SJCRH30 (cell line): ENCODE measurements at regions not wholly inside any gene's neighbourhood (a gene's known extent, or its start where the extent isn't known, plus 50 kb on each side); places are given as distances from the start of the nearest gene placed in this dataset.

ENCODE experiments used
- DNase-seq, 2 experiments: peaks; one replicate each; pipeline ENCODE4 v3.0.0-alpha.2; 2015 to 2020
- H3K27ac ChIP-seq: fragments of 250-450 bp; sonication (Bioruptor Pico); 2 replicates; pipeline ENCODE4 v1.5.1; 2020; ENCODE audit warnings: mild to moderate bottlenecking, moderate library complexity
- H3K27me3 ChIP-seq: fragments of 250-450 bp; sonication (Bioruptor Pico); 2 replicates; pipeline ENCODE4 v1.5.1; 2020; ENCODE audit warnings: mild to moderate bottlenecking, moderate library complexity
- H3K36me3 ChIP-seq: fragments of 250-450 bp; sonication (Bioruptor Pico); 2 replicates; pipeline ENCODE4 v1.5.1; 2020; ENCODE audit warnings: mild to moderate bottlenecking, moderate library complexity
- H3K4me1 ChIP-seq: fragments of 250-450 bp; sonication (Bioruptor Pico); 2 replicates; pipeline ENCODE4 v1.5.1; 2020; ENCODE audit warnings: mild to moderate bottlenecking, moderate library complexity
- H3K4me3 ChIP-seq: fragments of 250-450 bp; sonication (Bioruptor Pico); 2 replicates; pipeline ENCODE4 v1.5.1; 2020; ENCODE audit warnings: mild to moderate bottlenecking, moderate library complexity
- H3K9me3 ChIP-seq: fragments of 250-450 bp; sonication (Bioruptor Pico); replicated peaks from 2 replicates; pipeline ENCODE4 v1.5.1; 2020; ENCODE audit warnings: mild to moderate bottlenecking, moderate library complexity

DNA sequence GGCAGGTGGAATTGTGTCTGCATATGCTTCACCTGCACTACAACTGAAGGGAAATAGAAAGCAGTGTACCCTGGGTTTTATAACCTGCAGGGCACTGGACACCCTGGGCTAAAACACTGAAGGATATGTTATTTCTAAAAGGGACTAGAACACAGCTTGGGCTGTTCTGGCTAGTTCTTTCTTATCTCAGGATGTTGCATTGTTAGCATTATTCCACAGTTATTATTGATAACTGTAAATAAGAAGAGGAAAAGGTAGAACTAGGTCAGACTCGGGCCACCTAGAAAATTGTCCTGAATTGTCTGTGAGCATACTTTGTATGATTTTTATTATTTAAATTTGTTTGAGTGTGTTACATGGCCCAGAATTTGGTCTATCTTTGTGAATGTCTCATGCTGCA, 493.9 kb upstream of the CDH9 start:
- Histone ChIP-seq H3K27me3 (no peaks in the 10 kb centered on the region), H3K9me3 (no peaks in the 10 kb centered on the region), H3K4me1 (no peaks in the 10 kb centered on the region), H3K4me3 (no peak overlapping the region), H3K27ac (no peak overlapping the region), H3K36me3 (no peaks in the 10 kb centered on the region)
- no peak for DNase-seq

DNA sequence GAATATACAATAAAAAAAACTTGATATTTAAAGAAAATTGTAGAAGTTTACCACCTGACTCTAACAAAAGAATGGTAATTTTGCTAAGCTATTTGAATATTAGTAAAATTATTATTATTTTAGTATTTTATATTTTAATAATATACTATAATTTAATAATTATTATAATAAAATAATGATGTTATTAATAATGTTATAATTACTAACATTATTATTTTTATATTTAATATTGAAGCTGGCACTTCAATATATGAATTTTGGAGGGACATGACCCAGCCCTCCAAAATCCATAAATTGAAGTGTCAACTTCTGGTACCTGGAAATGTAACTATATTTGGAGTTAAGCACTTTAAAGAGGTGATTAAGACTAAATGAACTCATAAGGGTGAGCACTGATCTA, 486.1 kb upstream of the CDH9 start:
- H3K4me3 ChIP-seq = no peak overlapping the region
- no peaks in the 10 kb centered on the region for H3K36me3 ChIP-seq
- H3K27me3 ChIP-seq = no peaks in the 10 kb centered on the region
- DNase-seq = no peak
- H3K9me3 ChIP-seq = no peaks in the 10 kb centered on the region
- no peaks in the 10 kb centered on the region for H3K4me1 ChIP-seq
- H3K27ac ChIP-seq = no peak overlapping the region

DNA sequence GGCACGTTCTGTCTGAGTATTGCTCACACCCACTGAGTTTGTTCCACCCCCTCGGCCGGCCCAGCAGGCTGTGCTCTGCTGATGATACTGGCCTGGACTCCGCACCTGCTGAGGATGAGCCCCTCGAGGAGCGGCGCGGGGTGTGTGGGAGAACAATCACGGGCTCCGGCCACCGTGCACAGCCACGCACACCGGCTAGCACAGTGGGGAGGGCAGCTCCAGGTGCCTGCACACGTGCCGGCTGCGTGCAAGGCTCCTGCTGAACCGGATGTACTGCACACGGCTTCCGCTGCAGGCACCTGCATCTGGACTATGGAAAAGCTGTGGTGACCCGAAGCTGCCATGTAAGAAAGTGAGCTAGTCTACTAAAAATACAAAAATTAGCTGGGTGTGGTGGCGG, 485.2 kb upstream of the CDH9 start:
- no peaks in the 10 kb centered on the region for H3K9me3 ChIP-seq
- no peaks in the 10 kb centered on the region for H3K4me1 ChIP-seq
- H3K27me3 ChIP-seq = no peaks in the 10 kb centered on the region
- H3K4me3 ChIP-seq = no peak overlapping the region
- no peak overlapping the region for H3K27ac ChIP-seq
- no peak for DNase-seq
- no peaks in the 10 kb centered on the region for H3K36me3 ChIP-seq

DNA sequence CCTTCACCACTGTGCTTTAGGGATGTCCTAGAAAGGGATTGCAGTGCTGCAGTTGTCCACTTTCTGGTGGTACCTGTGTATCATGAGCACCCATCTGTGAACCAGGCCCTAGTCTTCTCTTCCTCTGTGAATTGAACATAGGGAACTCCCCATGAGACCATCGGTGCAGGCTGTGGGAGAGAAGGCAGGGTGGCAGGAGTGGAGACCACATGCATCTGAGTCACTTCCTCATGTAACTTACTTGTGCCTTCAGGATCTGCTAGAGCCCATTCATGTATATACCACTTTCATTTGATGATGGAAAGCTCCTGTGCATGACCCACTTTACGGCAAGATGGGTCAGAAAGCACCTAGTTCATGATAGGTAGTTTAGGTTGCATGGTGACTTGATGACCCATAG, 478.1 kb upstream of the CDH9 start:
- H3K4me1 ChIP-seq = no peaks in the 10 kb centered on the region
- no peaks in the 10 kb centered on the region for H3K9me3 ChIP-seq
- no peak for DNase-seq
- H3K27ac ChIP-seq = no peak overlapping the region
- no peaks in the 10 kb centered on the region for H3K36me3 ChIP-seq
- H3K27me3 ChIP-seq = no peaks in the 10 kb centered on the region
- no peak overlapping the region for H3K4me3 ChIP-seq

DNA sequence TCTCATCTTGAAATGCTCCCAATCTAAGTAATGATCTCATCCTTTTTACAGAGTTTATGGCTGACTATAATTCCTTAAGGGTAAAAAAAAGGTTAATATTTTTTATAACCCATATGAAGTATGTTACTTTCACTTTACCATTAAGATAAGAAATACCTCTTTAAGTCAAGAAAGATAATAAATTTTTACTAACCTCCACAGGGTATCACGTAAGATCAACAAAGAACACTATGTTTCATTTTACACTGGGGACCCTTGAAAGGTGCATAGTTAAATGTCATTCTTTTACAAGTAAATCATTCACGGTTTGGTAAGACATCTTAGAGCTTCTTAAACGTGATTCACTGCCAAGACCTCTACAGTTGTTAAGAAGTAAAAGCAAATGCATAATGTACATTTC, 472.7 kb upstream of the CDH9 start:
- H3K4me3 ChIP-seq = no peak overlapping the region
- no peaks in the 10 kb centered on the region for H3K9me3 ChIP-seq
- no peak for DNase-seq
- no peaks in the 10 kb centered on the region for H3K36me3 ChIP-seq
- no peaks in the 10 kb centered on the region for H3K4me1 ChIP-seq
- no peaks in the 10 kb centered on the region for H3K27me3 ChIP-seq
- H3K27ac ChIP-seq = no peak overlapping the region

DNA sequence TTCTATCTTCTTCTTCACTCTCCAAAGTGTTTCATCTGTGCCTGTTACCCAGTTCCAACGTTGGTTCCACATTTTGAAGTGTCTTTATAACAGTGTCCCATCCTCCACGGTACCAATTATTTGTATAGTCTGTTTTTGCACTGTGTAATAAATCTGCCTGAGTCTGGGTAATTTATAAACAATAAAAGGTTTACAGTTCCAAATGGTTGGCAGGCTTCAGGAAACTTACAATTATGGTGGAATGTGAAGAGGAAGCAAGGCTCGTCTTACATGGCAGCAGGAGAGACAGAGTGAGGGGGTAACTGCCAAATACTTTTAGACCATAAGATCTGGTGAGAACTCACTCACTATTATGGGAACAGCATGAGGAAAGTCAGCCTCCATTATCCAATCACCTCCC, 465.4 kb upstream of the CDH9 start:
- Histone ChIP-seq H3K27me3 (no peaks in the 10 kb centered on the region), H3K4me3 (no peak overlapping the region), H3K9me3 (no peaks in the 10 kb centered on the region), H3K27ac (no peak overlapping the region), H3K4me1 (no peaks in the 10 kb centered on the region), H3K36me3 (no peaks in the 10 kb centered on the region)
- no peak for DNase-seq

DNA sequence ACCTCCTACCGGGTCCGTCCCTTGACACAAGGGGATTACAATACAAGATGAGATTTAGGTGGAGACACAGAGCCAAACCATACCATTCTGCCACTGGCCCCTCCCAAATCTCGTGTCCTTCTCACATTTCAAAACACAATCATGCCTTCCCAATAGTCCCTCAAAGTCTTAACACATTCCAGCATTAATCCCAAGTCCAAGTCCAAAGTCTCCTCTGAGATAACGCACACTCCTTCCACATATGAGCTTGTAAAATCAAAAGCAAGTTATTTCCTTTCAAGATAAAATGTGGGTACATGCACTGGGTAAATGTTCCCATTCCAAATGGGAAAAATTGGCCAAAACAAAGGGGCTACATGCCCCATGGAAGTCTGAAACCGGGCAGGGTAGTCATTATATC, 463.9 kb upstream of the CDH9 start:
- Histone ChIP-seq H3K9me3 (no peaks in the 10 kb centered on the region), H3K27ac (no peak overlapping the region), H3K4me3 (no peak overlapping the region), H3K36me3 (no peaks in the 10 kb centered on the region), H3K27me3 (no peaks in the 10 kb centered on the region), H3K4me1 (no peaks in the 10 kb centered on the region)
- DNase-seq = no peak

DNA sequence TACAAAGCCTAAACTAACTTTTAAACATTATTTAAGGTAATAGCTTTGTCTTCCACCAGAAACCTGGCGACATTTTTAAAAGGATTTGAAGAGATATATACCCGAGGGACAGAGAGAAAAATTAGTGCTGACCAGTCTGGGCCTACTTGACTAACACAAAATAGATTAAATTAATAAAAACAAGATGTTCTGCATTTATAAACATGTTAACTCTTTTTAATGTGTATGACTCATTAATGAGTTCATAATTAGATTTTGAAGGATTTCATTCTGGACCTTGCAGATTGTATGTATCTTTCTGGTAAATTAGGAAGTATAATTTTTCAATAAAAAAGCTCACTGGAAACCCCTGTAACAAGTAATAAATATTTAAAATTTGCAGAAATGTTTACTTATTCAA, 459.1 kb upstream of the CDH9 start:
- no peak overlapping the region for H3K27ac ChIP-seq
- no peak for DNase-seq
- no peak overlapping the region for H3K4me3 ChIP-seq
- H3K27me3 ChIP-seq = no peaks in the 10 kb centered on the region
- H3K36me3 ChIP-seq = no peaks in the 10 kb centered on the region
- H3K4me1 ChIP-seq = peaks cover 4% of the 10 kb centered on the region; the same call in 1 of the 2 replicates
- no peaks in the 10 kb centered on the region for H3K9me3 ChIP-seq

DNA sequence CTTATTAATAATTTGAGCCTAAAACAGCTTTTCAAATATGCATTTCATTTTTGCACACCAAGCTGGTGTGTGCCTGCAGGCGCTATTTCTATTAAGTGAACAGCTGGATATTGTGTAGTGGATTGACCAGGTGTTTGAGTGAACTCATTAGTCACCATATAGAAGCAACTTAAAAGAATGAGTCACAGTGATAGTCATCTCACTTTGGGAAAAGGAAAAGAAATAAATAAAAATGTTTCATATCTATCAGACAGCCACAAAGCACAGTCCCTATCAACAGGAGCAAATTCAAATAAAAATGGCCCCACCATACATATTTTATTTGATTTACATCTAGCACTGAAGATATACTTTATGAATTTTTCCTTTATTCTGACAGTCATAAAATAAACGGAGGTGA, 456.5 kb upstream of the CDH9 start:
- peak in 1 of 2 experiments; percentile 32 for DNase-seq

DNA sequence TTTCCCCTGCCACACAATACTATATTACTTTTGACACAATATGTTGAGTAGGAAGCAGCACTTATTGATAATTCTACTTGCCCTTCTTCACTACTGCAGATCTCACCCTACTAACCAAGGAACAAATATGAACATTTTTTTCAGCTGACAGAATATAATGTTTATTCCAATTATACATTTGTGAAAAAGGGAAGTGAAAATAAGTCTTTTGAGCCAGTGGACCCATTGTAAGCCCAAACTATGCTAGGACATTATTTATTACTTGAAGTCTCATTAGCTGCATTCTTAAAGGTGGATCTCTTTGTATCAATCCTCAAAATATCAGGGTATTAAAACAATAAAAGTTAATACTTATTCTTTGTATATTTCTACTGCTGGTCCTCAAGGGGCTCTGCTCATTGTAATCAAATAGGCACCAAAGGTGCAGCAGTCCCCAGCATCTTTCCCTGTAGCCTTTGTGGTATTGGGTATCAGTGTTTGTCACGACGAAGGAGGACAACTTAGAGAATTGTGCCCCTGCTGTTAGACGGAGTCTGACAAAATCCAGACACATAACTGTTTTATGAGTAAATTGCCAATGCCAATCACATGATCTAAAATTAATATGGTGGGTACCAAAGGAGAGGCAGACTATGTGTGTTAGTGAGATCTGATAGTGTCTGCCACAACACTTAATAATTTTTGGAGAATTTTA, 453.5 kb upstream of the CDH9 start:
- H3K4me1 ChIP-seq = peaks cover 4% of the 10 kb centered on the region; the same call in 1 of the 2 replicates
- H3K9me3 ChIP-seq = no peaks in the 10 kb centered on the region
- DNase-seq = no peak

More for the DNA sequence above, 456.5 kb upstream of the CDH9 start:
- Histone ChIP-seq H3K27me3 (no peaks in the 10 kb centered on the region), H3K27ac (no peak overlapping the region), H3K4me1 (peaks cover 4% of the 10 kb centered on the region; the same call in 1 of the 2 replicates), H3K4me3 (no peak overlapping the region), H3K9me3 (no peaks in the 10 kb centered on the region), H3K36me3 (no peaks in the 10 kb centered on the region)

DNA sequence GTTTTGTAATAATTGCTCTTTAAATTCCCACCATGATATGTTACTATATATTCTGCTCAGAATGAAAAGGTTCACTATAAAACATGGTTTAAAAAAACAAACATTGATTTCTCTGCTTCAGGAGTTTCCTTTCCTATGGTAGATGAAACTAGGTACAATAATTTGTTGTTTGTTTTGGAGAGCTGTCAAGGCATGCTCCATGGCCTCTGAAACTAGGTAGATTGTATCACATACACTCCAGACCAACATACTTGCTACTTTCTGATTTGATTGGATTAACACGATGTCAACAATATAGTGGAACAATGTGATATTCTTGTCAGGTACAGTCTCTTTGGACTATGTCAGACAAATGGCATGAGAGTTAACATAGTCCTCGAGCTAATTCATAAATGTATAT, 452.7 kb upstream of the CDH9 start:
- Histone ChIP-seq H3K27ac (no peak overlapping the region), H3K4me3 (no peak overlapping the region), H3K27me3 (no peaks in the 10 kb centered on the region), H3K4me1 (peaks cover 4% of the 10 kb centered on the region; the same call in 1 of the 2 replicates), H3K36me3 (no peaks in the 10 kb centered on the region), H3K9me3 (no peaks in the 10 kb centered on the region)
- DNase-seq = no peak

More for the DNA sequence above, 453.5 kb upstream of the CDH9 start:
- Histone ChIP-seq H3K4me3 (no peak overlapping the region), H3K27me3 (no peaks in the 10 kb centered on the region), H3K36me3 (no peaks in the 10 kb centered on the region), H3K27ac (no peak overlapping the region)

DNA sequence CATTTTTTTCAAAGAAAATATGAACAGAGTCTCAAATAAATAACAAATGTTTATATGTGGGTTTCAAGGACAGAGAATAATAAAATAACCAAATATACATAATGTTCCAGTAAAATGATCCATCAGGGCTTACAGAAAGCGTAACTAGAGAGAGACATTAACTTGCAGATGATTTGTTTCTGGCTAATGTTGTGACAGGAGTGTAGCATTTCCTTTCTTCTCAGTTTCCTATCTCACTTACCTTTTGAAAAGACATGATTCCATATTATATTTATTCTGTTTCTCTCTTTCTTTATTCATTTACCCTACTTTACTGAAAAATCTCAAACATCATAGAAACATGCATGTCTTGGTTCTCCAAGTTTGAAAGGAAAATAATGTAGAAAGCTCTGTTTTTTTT, 451.3 kb upstream of the CDH9 start:
- Histone ChIP-seq H3K4me1 (peaks cover 4% of the 10 kb centered on the region; the same call in 1 of the 2 replicates), H3K9me3 (no peaks in the 10 kb centered on the region), H3K27me3 (no peaks in the 10 kb centered on the region), H3K36me3 (no peaks in the 10 kb centered on the region), H3K4me3 (no peak overlapping the region), H3K27ac (no peak overlapping the region)
- DNase-seq = no peak

DNA sequence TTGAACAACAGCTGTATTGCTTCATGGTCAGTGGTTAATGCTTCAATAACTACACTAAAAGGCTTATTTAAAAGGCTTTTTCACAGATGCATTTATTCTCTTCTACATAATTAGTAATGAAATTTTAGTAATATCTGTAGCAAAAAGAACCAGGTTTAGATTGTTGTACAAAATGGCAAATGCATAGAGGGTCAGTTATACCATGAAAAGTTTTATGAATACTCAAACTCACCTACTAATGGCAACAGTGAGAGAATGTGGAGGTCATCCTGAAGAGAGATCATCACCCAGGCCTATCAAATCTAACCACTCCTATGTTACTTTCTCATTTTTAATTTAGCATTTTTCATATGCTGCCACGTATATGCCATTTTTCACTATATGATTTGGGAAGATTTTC, 444.3 kb upstream of the CDH9 start:
- Histone ChIP-seq H3K27ac (no peak overlapping the region), H3K4me1 (no peaks in the 10 kb centered on the region), H3K4me3 (no peak overlapping the region), H3K9me3 (no peaks in the 10 kb centered on the region), H3K27me3 (no peaks in the 10 kb centered on the region), H3K36me3 (no peaks in the 10 kb centered on the region)
- DNase-seq = no peak

DNA sequence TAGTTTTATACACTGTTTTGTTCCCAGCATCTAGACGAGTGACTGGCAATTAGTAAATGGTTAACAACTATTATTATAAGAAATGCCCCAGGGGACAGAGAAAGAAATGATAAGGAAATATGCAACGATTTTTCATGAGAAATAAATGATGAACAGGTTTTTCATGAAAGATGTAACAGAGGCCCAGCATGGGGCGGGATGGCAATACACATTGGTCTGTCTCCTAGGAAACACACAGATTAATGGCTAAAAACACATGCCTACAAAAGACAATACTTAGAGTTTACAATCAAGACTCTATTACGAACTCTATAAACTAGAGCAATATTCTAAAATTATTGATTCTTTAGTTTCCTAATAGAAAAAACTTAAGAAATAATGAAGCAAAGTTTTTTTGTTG, 441.5 kb upstream of the CDH9 start:
- Histone ChIP-seq H3K27me3 (no peaks in the 10 kb centered on the region), H3K4me1 (no peaks in the 10 kb centered on the region), H3K27ac (no peak overlapping the region), H3K9me3 (no peaks in the 10 kb centered on the region), H3K4me3 (no peak overlapping the region), H3K36me3 (no peaks in the 10 kb centered on the region)
- DNase-seq = no peak

DNA sequence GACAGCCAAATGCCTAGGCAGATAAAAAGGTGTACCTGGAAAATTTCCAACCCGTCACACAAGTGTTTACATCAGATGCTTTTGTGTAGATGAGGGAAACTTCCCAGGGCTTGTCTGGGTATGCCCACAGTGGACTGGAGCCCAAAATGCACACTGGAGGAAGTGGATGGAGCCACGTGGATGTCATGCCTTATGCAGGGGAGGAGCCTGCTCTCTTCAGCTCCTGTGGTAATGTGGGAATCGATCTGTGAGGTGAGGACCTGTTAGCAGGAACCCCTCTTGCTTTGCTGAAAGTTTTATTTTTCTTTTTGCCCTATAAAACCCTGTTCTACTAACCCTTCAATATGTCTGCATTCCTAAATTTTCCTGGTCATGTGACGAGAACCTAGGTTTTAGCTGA, 439.2 kb upstream of the CDH9 start:
- Histone ChIP-seq H3K27me3 (no peaks in the 10 kb centered on the region), H3K4me1 (no peaks in the 10 kb centered on the region), H3K9me3 (no peaks in the 10 kb centered on the region), H3K4me3 (no peak overlapping the region), H3K36me3 (no peaks in the 10 kb centered on the region), H3K27ac (no peak overlapping the region)
- no peak for DNase-seq

DNA sequence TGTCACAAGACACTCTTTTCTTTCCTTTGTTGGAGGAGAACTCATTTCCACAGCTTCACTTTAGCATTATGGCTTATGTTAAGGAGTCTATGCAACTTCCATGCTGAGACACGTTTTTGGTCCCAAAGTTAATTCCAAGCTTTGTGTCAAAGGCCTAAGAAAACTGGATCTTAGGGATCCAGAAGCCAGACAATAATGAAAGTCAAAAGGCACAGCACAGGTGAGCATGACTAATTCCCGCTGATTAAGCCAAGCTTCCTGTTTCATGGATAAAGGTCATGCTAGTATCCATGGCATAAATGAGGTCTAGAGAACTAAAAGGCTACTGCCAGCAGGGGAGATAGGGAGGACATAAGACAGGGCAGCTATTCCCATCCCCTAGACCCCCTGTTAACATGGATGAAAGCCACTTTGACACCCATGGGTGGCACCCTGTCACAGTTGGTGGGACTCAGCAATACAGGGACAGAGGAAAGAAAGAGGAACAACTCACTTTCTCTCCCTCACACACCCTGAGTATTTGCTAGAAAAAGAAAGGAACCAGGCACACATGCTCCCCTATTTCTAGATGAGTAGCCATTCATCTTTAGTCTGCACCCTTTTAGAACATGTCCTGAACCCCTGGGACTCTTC, 438.1 kb upstream of the CDH9 start:
- Histone ChIP-seq H3K27me3 (no peaks in the 10 kb centered on the region), H3K9me3 (no peaks in the 10 kb centered on the region), H3K36me3 (no peaks in the 10 kb centered on the region), H3K4me1 (no peaks in the 10 kb centered on the region), H3K27ac (no peak overlapping the region), H3K4me3 (no peak overlapping the region)
- DNase-seq = no peak
